H1 (cell line): ENCODE measurements at regions not wholly inside any gene's neighbourhood (a gene's known extent, or its start where the extent isn't known, plus 50 kb on each side); places are given as distances from the start of the nearest gene placed in this dataset.

Source experiments
- BCL11A ChIP-seq, 2 experiments: IDR thresholded peaks; one replicate each; pipeline ENCODE4 v1.6.1; 2011; ENCODE audit warnings: low read depth in 2 of 2, low read length in 2 of 2, mild to moderate bottlenecking in 2 of 2
- RFX5 ChIP-seq: IDR thresholded peaks from 2 replicates; pipeline ENCODE4 v1.6.1; 2011; ENCODE audit warnings: low read depth, low read length, improper control_type of control experiment, borderline replicate concordance
- SP2 ChIP-seq: IDR thresholded peaks from 2 replicates; pipeline ENCODE4 v1.6.1; 2012; ENCODE audit warnings: mild to moderate bottlenecking, low read length, inconsistent platforms
- TF ChIP-seq, protein P1 (sequence below): IDR thresholded peaks from 2 replicates; pipeline ENCODE4 v1.6.1; 2011; ENCODE audit warnings: low read depth, mild to moderate bottlenecking, low read length; ENCODE audit not compliant: insufficient read depth

DNA sequence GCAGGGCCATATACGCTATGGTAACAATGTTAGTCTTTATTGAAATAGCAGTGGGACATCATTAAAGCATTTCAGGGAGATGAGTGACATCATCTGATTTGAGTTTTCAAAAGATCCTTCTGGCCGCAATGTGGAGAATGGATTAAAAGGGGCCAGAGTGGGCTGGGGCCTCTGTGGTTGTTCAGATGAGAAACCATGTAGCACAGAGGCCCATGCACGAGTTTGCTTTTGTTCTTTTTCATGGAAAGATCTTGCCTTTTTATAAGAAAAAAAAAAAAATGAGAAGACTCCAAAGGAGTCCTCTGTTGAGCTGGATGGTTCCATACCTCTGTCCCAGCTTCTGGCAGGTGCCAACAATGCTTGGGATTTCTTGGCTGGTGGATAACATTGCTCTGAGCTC lies 173.5 kb upstream of the SPRY4 start (continued):
- TF ChIP-seq BCL11A (IDR thresholded peaks at IDR 0.05; ENCODE audit: low read depth in 2 of 2, low read length in 2 of 2) = no peak
- TF ChIP-seq, protein P1, sequence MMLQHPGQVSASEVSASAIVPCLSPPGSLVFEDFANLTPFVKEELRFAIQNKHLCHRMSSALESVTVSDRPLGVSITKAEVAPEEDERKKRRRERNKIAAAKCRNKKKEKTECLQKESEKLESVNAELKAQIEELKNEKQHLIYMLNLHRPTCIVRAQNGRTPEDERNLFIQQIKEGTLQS = no peak
- TF ChIP-seq SP2 = no peak
- no peak for TF ChIP-seq RFX5
